A673 (cell line): ENCODE measurements at regions not wholly inside any gene's neighbourhood (a gene's known extent, or its start where the extent isn't known, plus 50 kb on each side); places are given as distances from the start of the nearest gene placed in this dataset.

Experiments
- BruUV-seq: library from RNA; stranded (reverse); fragments of 400-500 nt; replicated peaks from 2 replicates; lab custom pipeline; 2021; lab: Mats Ljungman, UMichigan
- CTCF ChIA-PET: fragments of 300-600 bp; sonication (Branson Sonifier 250); formaldehyde crosslinking; loops from one replicate; lab custom pipeline; 2022; ENCODE audit warnings: antibody characterized with exemption; lab: Charles Lee
- POLR2A ChIA-PET: fragments of 300-600 bp; sonication (Branson Sonifier 250); formaldehyde crosslinking; loops from one replicate; lab custom pipeline; 2022; ENCODE audit warnings: antibody characterized with exemption; ENCODE audit not compliant: low non-redundant PET; lab: Charles Lee
- DNase-seq: peaks from one replicate; pipeline ENCODE4 v3.0.0-alpha.2; 2015; ENCODE audit warnings: low spot score
- H3K27ac ChIP-seq: fragments of 200-600 bp; sonication (generic); 2 replicates; pipeline ENCODE4 v1.5.1; 2016; ENCODE audit warnings: mixed run types, low read depth, mild to moderate bottlenecking, mixed read lengths, antibody characterized with exemption, low read length; ENCODE audit not compliant: poor library complexity, severe bottlenecking
- H3K27me3 ChIP-seq: fragments of 200-600 bp; sonication (generic); replicated peaks from 2 replicates; pipeline ENCODE4 v1.6.1; 2017; ENCODE audit warnings: mixed run types, low read depth, mild to moderate bottlenecking, mixed read lengths, antibody characterized with exemption, low read length; ENCODE audit not compliant: insufficient read depth, poor library complexity
- H3K36me3 ChIP-seq: fragments of 200-600 bp; sonication (generic); 2 replicates; pipeline ENCODE4 v1.6.1; 2016; ENCODE audit warnings: mixed run types, mild to moderate bottlenecking, mixed read lengths, antibody characterized with exemption, low read length; ENCODE audit not compliant: insufficient read depth, poor library complexity, severe bottlenecking
- H3K4me1 ChIP-seq: fragments of 200-600 bp; sonication (generic); 2 replicates; pipeline ENCODE4 v1.6.1; 2017; ENCODE audit warnings: mixed run types, mild to moderate bottlenecking, mixed read lengths, antibody characterized with exemption, low read length; ENCODE audit not compliant: insufficient read depth, poor library complexity, severe bottlenecking
- H3K4me3 ChIP-seq: fragments of 200-600 bp; sonication (generic); 2 replicates; pipeline ENCODE4 v1.5.1; 2016; ENCODE audit warnings: low read depth, mixed run types, mild to moderate bottlenecking, mixed read lengths, low read length; ENCODE audit not compliant: poor library complexity, severe bottlenecking
- H3K9me3 ChIP-seq: fragments of 200-600 bp; sonication (generic); 2 replicates; pipeline ENCODE4 v1.6.1; 2016; ENCODE audit warnings: mixed run types, low read depth, mild to moderate bottlenecking, mixed read lengths, antibody characterized with exemption, low read length; ENCODE audit not compliant: poor library complexity, severe bottlenecking
- CTCF ChIP-seq: fragments of 300-800, 200-600 bp; sonication (generic); conservative IDR thresholded peaks from 2 replicates; pipeline ENCODE4 v1.5.1; 2017; ENCODE audit warnings: low read depth, mild to moderate bottlenecking, antibody characterized with exemption, low read length, moderate library complexity, mixed read lengths
- EZH2 ChIP-seq: fragments of 200-600 bp; sonication (generic); IDR thresholded peaks from 2 replicates; pipeline ENCODE4 v1.6.1; 2017; ENCODE audit warnings: borderline replicate concordance, low read depth, mild to moderate bottlenecking, mixed read lengths, antibody characterized with exemption, low read length; ENCODE audit not compliant: poor library complexity, severe bottlenecking
- intact Hi-C: fragments of 100-400 bp; cut with micrococcal nuclease; formaldehyde crosslinking; loops from one replicate; pipeline ENCODE4 v1.10.0; 2022; ENCODE audit not compliant: unreplicated experiment

GRCh38 chr5:148003226-148003625 is 60.6 kb upstream of the SPINK5 start:
- CTCF ChIA-PET, result interaction anchor here (0.6 kb wide), 1 partner anchor 1827 kb away, joined by 10 read pairs; no protein-coding TSS in a partner anchor
- H3K27ac ChIP-seq, result no peak overlapping the region
- intact Hi-C loops, result no loop called here
- POLR2A ChIA-PET, result no interaction called here
- H3K36me3 ChIP-seq, result no peaks in the 10 kb centered on the region
- H3K4me3 ChIP-seq, result no peak overlapping the region
- BruUV-seq, result no TSS peak
- DNase-seq, result no peak
- H3K27me3 ChIP-seq, result no peaks in the 10 kb centered on the region
- no peak for TF ChIP-seq CTCF
- no peak for TF ChIP-seq EZH2
- H3K4me1 ChIP-seq, result no peaks in the 10 kb centered on the region
- H3K9me3 ChIP-seq, result no peaks in the 10 kb centered on the region

- CTCF ChIA-PET, result interaction anchor here (0.6 kb wide), 1 partner anchor 1828 kb away, joined by 10 read pairs; no protein-coding TSS in a partner anchor
- DNase-seq, result no peak
- Histone ChIP-seq H3K9me3 (no peaks in the 10 kb centered on the region), H3K27me3 (no peaks in the 10 kb centered on the region), H3K27ac (no peak overlapping the region), H3K36me3 (no peaks in the 10 kb centered on the region), H3K4me1 (no peaks in the 10 kb centered on the region), H3K4me3 (no peak overlapping the region)
- BruUV-seq, result no TSS peak
- no peak for TF ChIP-seq CTCF
- TF ChIP-seq EZH2, result no peak
- POLR2A ChIA-PET, result no interaction called here
- intact Hi-C loops, result no loop called here
Measured at GRCh38 chr5:148002451-148002850, 61.3 kb upstream of the SPINK5 start.

- intact Hi-C loops, result no loop called here
Measured at GRCh38 chr5:148000036-148000435, 63.7 kb upstream of the SPINK5 start.

More at GRCh38 chr5:148000036-148000435, 63.7 kb upstream of the SPINK5 start:
- Histone ChIP-seq H3K4me1 (no peaks in the 10 kb centered on the region), H3K36me3 (no peaks in the 10 kb centered on the region), H3K9me3 (no peaks in the 10 kb centered on the region), H3K27ac (no peak overlapping the region), H3K27me3 (no peaks in the 10 kb centered on the region), H3K4me3 (no peak overlapping the region)
- no peak for TF ChIP-seq EZH2
- no peak for TF ChIP-seq CTCF
- ChIA-PET POLR2A (no interaction called here), CTCF (no interaction called here)
- no peak for DNase-seq
- BruUV-seq, result no TSS peak
